A673 (cell line): ENCODE measurements at regions not wholly inside any gene's neighbourhood (a gene's known extent, or its start where the extent isn't known, plus 50 kb on each side); places are given as distances from the start of the nearest gene placed in this dataset.

Source experiments
- EZH2 ChIP-seq: fragments of 200-600 bp; sonication (generic); IDR thresholded peaks from 2 replicates; pipeline ENCODE4 v1.6.1; 2017; ENCODE audit warnings: borderline replicate concordance, low read depth, mild to moderate bottlenecking, mixed read lengths, antibody characterized with exemption, low read length; ENCODE audit not compliant: poor library complexity, severe bottlenecking
- TF ChIP-seq, protein P1 (sequence below): fragments of 300-800, 200-600 bp; sonication (generic); conservative IDR thresholded peaks from 2 replicates; pipeline ENCODE4 v1.5.1; 2017; ENCODE audit warnings: low read depth, mild to moderate bottlenecking, antibody characterized with exemption, low read length, moderate library complexity, mixed read lengths

DNA sequence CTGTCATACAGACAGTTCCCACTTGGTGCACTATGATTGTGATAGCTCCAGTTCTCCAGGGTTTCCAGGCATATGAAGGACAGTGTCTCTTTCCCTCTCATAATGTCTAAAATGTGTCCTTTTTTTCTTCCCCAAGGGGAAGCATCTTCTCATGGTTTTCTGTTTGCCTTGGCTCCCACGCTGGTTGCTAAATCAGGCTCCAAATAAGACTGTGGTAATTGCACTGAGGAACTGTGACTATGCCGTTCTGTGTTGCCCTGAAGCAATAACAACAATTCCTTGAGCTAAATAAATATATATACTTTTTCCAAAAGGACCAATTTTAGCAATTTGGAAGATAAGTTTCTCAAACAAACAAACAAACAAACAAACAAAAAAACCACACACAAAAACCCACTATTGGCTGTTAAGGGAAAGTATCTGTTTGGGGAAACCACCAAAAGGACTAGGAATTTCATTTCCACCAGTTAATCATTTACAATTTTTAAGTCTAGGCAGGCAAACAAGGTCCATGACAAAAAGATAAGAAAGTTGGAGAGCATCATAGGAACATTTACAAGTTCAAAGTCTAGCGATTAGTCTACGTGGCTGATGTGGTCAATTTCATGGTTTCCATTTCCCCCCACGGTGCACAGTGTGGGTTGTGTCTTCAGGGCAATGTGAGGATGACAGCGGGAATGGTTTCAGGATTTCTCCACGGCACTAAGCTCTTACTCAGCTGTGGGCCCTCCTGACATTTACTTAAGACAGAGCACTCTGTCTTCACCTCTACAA, 62.4 kb downstream of the THNSL1 start:
- TF ChIP-seq, protein P1, sequence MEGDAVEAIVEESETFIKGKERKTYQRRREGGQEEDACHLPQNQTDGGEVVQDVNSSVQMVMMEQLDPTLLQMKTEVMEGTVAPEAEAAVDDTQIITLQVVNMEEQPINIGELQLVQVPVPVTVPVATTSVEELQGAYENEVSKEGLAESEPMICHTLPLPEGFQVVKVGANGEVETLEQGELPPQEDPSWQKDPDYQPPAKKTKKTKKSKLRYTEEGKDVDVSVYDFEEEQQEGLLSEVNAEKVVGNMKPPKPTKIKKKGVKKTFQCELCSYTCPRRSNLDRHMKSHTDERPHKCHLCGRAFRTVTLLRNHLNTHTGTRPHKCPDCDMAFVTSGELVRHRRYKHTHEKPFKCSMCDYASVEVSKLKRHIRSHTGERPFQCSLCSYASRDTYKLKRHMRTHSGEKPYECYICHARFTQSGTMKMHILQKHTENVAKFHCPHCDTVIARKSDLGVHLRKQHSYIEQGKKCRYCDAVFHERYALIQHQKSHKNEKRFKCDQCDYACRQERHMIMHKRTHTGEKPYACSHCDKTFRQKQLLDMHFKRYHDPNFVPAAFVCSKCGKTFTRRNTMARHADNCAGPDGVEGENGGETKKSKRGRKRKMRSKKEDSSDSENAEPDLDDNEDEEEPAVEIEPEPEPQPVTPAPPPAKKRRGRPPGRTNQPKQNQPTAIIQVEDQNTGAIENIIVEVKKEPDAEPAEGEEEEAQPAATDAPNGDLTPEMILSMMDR = no peak
- TF ChIP-seq EZH2 = no peak
